ENCODE measurements at regions not wholly inside any gene's neighbourhood (a gene's known extent, or its start where the extent isn't known, plus 50 kb on each side); places are given as distances from the start of the nearest gene placed in this dataset.

DNA sequence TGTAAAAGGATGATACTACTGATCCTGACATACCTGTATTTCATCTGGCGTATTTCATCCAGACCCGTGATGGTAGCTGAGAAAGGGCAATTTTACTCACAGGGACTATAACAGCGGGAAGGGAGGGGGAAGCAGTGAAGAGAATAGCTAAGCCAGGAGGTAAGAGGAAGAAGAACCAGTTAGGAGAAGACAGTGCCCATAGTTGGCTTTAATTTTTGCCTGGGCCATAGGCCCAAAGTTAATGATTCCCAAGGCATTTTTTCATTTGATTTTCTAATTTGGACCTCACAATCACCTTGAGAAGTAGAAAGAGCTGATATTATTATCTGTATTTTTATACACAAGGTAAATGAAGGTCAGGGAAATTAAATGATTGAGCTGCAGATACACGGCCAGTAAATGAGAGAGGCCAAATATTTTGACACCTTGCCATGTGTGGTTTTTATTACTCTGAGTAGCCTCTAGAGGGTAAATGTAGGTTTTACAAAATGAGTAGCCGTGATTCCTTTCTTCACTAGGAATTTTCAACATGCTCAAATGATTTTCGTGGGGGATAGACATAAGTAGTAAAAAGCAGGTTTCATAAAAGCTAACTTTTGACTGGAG, 382.2 kb downstream of the FUT8 start:
- no peaks in the 10 kb centered on the region for H3K9me3 ChIP-seq (ENCODE audit: control insufficient read depth in 2 of 2, low read length in 2 of 2)
- Mint-ChIP-seq H3K9me3 (no peaks in the 10 kb centered on the region), H3K27me3 (no peaks in the 10 kb centered on the region), H3K36me3 (peaks cover 6% of the 10 kb centered on the region), H3K4me3 (no peak overlapping the region), H3K27ac (no peak overlapping the region), H3K4me1 (no peaks in the 10 kb centered on the region)
- H3K4me3 ChIP-seq (ENCODE audit: low read depth, low read length): no peak overlapping the region
- no peaks in the 10 kb centered on the region for H3K27me3 ChIP-seq (ENCODE audit: control insufficient read depth, insufficient read depth, low read length)
- H3K36me3 ChIP-seq (ENCODE audit: control insufficient read depth, insufficient read depth, low read length): no peaks in the 10 kb centered on the region
- no peak for DNase-seq
- H3K4me1 ChIP-seq (ENCODE audit: control insufficient read depth, insufficient read depth, low read length, poor library complexity, severe bottlenecking): no peaks in the 10 kb centered on the region
- H3K27ac ChIP-seq (ENCODE audit: insufficient read depth, low read length, poor library complexity, severe bottlenecking): no peak overlapping the region
- ATAC-seq (ENCODE audit: low read depth in 2 of 2): no peak

DNA sequence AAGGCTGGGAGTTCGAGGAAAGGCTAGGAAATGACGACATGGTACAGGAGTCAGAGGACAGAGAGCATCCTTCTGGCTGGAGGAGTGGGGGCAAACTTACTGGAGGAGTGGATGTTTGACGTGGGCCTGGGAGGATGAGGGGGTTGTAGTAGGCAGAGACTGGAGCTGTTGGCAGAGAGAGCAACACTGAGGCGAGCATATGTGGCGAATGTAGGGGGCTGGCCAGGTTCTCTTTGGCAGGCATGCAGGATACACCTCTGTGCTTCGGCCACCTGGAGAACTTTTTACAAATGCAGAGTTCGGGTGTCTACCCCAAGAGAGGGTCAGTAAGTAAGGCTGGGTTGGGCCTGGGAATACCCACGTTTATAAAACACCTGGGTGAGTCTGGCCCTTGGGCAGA, 385.7 kb downstream of the FUT8 start:
- Mint-ChIP-seq H3K9me3 (no peaks in the 10 kb centered on the region), H3K27ac (peak overlapping the region in 1 of 3 donors; percentile 82), H3K36me3 (peaks cover 6% of the 10 kb centered on the region), H3K4me1 (no peaks in the 10 kb centered on the region), H3K4me3 (peak overlapping the region in 1 of 4 donors; percentile 47), H3K27me3 (no peaks in the 10 kb centered on the region)
- ATAC-seq (ENCODE audit: low read depth in 2 of 2): no peak
- no peak overlapping the region for H3K4me3 ChIP-seq (ENCODE audit: low read depth, low read length)
- DNase-seq: no peak
- no peaks in the 10 kb centered on the region for H3K9me3 ChIP-seq (ENCODE audit: control insufficient read depth in 2 of 2, low read length in 2 of 2)
- H3K27me3 ChIP-seq (ENCODE audit: control insufficient read depth, insufficient read depth, low read length): no peaks in the 10 kb centered on the region
- no peaks in the 10 kb centered on the region for H3K4me1 ChIP-seq (ENCODE audit: control insufficient read depth, insufficient read depth, low read length, poor library complexity, severe bottlenecking)
- H3K36me3 ChIP-seq (ENCODE audit: control insufficient read depth, insufficient read depth, low read length): no peaks in the 10 kb centered on the region
- no peak overlapping the region for H3K27ac ChIP-seq (ENCODE audit: insufficient read depth, low read length, poor library complexity, severe bottlenecking)

DNA sequence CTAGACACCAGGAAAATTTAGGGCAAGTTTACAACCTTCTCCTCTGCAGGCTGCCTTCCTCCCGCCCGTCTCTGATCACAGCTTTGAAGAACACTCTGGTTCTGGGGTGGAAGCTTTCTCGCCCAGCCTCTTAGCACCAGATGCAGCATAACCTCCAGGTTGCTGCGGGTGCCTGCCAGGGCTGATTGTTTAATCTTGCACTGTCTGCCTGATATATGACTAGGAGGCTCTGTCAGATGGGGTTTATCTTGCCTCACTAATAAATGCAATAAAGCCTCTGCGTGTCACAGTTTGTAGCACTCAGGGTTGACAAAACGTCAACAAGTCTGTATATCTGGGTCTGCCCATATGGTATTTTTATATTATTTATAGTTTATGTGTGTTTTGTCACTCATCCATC, 388.2 kb downstream of the FUT8 start:
- Mint-ChIP-seq H3K9me3 (no peaks in the 10 kb centered on the region), H3K4me1 (peaks cover 0 to 3% (median 0%) of the 10 kb centered on the region in 4 donors)
- no peak for ATAC-seq (ENCODE audit: low read depth in 2 of 2)

DNA sequence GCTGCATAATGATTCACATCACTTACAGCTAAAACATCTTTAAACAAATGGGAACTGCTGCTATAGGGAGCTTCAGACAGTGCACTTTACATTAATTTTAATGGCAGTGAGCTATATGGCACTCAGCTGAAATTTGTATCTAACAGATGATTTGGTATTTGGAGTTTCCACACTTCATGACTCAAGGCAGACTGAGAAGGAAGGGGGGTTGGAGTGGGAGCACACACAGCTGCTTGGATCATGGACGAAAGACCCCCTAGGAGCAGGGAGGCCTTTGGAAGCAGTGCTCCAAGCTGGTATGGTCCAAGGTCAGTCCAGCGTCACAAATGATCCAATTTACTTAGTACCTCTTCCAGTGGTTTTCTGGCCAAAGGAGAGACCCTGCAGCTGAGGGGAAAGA, 389.7 kb downstream of the FUT8 start:
- Mint-ChIP-seq H3K27ac (no peak overlapping the region), H3K27me3 (no peaks in the 10 kb centered on the region), H3K4me1 (peaks cover 0 to 3% (median 0%) of the 10 kb centered on the region in 4 donors), H3K36me3 (peaks cover 6% of the 10 kb centered on the region), H3K4me3 (no peak overlapping the region), H3K9me3 (no peaks in the 10 kb centered on the region)
- ATAC-seq (ENCODE audit: low read depth in 2 of 2) (no peak), DNase-seq (no peak)
- no peak overlapping the region for H3K4me3 ChIP-seq (ENCODE audit: low read depth, low read length)
- H3K9me3 ChIP-seq (ENCODE audit: control insufficient read depth in 2 of 2, low read length in 2 of 2): no peaks in the 10 kb centered on the region
- no peaks in the 10 kb centered on the region for H3K36me3 ChIP-seq (ENCODE audit: control insufficient read depth, insufficient read depth, low read length)
- H3K27ac ChIP-seq (ENCODE audit: insufficient read depth, low read length, poor library complexity, severe bottlenecking): no peak overlapping the region
- H3K4me1 ChIP-seq (ENCODE audit: control insufficient read depth, insufficient read depth, low read length, poor library complexity, severe bottlenecking): no peaks in the 10 kb centered on the region
- H3K27me3 ChIP-seq (ENCODE audit: control insufficient read depth, insufficient read depth, low read length): no peaks in the 10 kb centered on the region

More for the DNA sequence above, 388.2 kb downstream of the FUT8 start:
- H3K27ac Mint-ChIP-seq: no peak overlapping the region
- H3K4me1 ChIP-seq (ENCODE audit: control insufficient read depth, insufficient read depth, low read length, poor library complexity, severe bottlenecking): no peaks in the 10 kb centered on the region
- H3K27me3 ChIP-seq (ENCODE audit: control insufficient read depth, insufficient read depth, low read length): no peaks in the 10 kb centered on the region
- no peak overlapping the region for H3K4me3 Mint-ChIP-seq
- H3K27me3 Mint-ChIP-seq: no peaks in the 10 kb centered on the region
- H3K27ac ChIP-seq (ENCODE audit: insufficient read depth, low read length, poor library complexity, severe bottlenecking): no peak overlapping the region
- H3K36me3 Mint-ChIP-seq: peaks cover 6% of the 10 kb centered on the region
- no peak overlapping the region for H3K4me3 ChIP-seq (ENCODE audit: low read depth, low read length)
- H3K9me3 ChIP-seq (ENCODE audit: control insufficient read depth in 2 of 2, low read length in 2 of 2): no peaks in the 10 kb centered on the region
- no peaks in the 10 kb centered on the region for H3K36me3 ChIP-seq (ENCODE audit: control insufficient read depth, insufficient read depth, low read length)
- no peak for DNase-seq

DNA sequence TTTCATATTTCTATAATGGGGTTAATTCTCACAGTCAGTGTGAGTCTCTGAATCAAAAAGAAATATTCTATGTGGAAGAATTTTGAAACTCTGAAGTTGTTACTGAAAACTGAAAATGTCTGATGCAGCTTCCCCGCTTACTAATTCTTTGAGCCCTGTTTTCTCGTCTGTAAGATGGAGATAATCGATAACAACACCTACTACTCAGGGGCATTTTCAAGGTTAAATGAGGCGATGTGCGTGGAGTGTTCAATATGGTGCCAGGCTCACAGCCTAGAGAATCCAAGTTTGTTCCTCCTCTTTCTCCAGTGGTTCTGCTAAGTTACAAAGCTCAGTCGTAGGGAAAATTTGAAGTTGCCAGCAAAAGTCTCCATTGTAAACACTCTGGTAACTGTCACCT, 391.4 kb downstream of the FUT8 start:
- no peak overlapping the region for H3K27ac Mint-ChIP-seq
- no peak for DNase-seq
- no peaks in the 10 kb centered on the region for H3K27me3 Mint-ChIP-seq
- Histone ChIP-seq H3K36me3 (ENCODE audit: control insufficient read depth, insufficient read depth, low read length) (no peaks in the 10 kb centered on the region), H3K4me1 (ENCODE audit: control insufficient read depth, insufficient read depth, low read length, poor library complexity, severe bottlenecking) (no peaks in the 10 kb centered on the region), H3K27ac (ENCODE audit: insufficient read depth, low read length, poor library complexity, severe bottlenecking) (no peak overlapping the region), H3K9me3 (ENCODE audit: control insufficient read depth in 2 of 2, low read length in 2 of 2) (peaks cover 7 to 12% of the 10 kb centered on the region in 2 experiments), H3K4me3 (ENCODE audit: low read depth, low read length) (no peak overlapping the region), H3K27me3 (ENCODE audit: control insufficient read depth, insufficient read depth, low read length) (no peaks in the 10 kb centered on the region)
- ATAC-seq (ENCODE audit: low read depth in 2 of 2): no peak
- no peaks in the 10 kb centered on the region for H3K9me3 Mint-ChIP-seq
- H3K36me3 Mint-ChIP-seq: no peaks in the 10 kb centered on the region
- no peak overlapping the region for H3K4me3 Mint-ChIP-seq
- peaks cover 0 to 3% (median 0%) of the 10 kb centered on the region in 4 donors for H3K4me1 Mint-ChIP-seq

DNA sequence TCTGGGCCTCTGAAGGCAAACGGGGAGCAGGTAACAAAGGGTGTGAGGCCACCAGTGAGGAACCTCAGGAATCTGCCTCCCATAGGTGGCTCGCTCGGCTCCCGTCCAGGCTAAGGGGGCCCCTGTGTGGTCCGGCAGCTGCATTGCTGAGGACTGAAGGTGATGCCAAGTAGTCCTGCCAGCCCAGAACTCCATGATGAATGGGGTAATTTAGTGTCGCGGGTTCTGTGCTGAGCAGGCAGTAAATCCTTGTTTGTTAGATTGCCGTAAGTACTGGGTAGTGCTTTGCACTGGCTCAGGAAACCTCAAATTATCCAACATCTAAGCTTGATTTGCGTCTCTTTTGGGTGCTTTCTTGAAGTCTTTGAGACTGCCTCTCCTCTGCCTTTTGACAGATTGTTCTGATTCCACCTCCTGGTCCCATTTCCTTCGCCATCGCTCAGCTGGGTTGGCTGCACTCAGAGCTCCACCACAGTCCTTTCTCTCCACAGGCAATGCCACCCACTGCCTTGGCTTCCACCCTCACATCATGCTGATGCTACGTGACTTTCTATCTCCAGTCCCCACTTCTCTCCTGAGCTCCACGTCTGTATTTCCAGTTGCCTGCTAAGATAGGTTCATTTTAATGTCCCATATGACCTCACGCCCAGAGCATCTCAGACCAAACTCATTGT, 392.0 kb downstream of the FUT8 start:
- Mint-ChIP-seq H3K4me1 (peaks cover 0 to 3% (median 0%) of the 10 kb centered on the region in 4 donors), H3K27me3 (no peaks in the 10 kb centered on the region), H3K36me3 (no peaks in the 10 kb centered on the region), H3K9me3 (no peaks in the 10 kb centered on the region), H3K4me3 (no peak overlapping the region), H3K27ac (no peak overlapping the region)
- ATAC-seq (ENCODE audit: low read depth in 2 of 2) (no peak), DNase-seq (no peak)
- no peaks in the 10 kb centered on the region for H3K27me3 ChIP-seq (ENCODE audit: control insufficient read depth, insufficient read depth, low read length)
- peaks cover 7 to 17% of the 10 kb centered on the region in 2 experiments for H3K9me3 ChIP-seq (ENCODE audit: control insufficient read depth in 2 of 2, low read length in 2 of 2)
- H3K4me1 ChIP-seq (ENCODE audit: control insufficient read depth, insufficient read depth, low read length, poor library complexity, severe bottlenecking): no peaks in the 10 kb centered on the region
- H3K27ac ChIP-seq (ENCODE audit: insufficient read depth, low read length, poor library complexity, severe bottlenecking): no peak overlapping the region
- no peak overlapping the region for H3K4me3 ChIP-seq (ENCODE audit: low read depth, low read length)
- H3K36me3 ChIP-seq (ENCODE audit: control insufficient read depth, insufficient read depth, low read length): no peaks in the 10 kb centered on the region

DNA sequence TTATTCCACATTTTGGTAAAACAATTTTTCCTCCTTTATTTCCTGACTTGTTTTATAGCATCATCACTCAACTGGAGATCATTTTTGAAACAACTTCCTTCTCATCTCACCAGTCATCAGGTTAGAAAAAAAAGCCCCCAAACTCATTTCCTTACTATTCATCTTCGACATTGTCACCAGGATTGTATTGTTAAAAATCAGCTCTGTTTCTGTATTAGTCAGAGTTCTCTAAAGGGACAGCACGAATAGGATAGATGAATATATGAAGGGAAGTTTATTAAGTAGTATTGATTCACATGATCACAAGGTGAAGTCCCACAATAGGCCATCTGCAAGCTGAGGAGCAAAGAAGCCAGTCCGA, 392.6 kb downstream of the FUT8 start:
- H3K4me3 ChIP-seq (ENCODE audit: low read depth, low read length): no peak overlapping the region
- H3K36me3 ChIP-seq (ENCODE audit: control insufficient read depth, insufficient read depth, low read length): no peaks in the 10 kb centered on the region
- no peaks in the 10 kb centered on the region for H3K4me1 ChIP-seq (ENCODE audit: control insufficient read depth, insufficient read depth, low read length, poor library complexity, severe bottlenecking)
- no peaks in the 10 kb centered on the region for H3K36me3 Mint-ChIP-seq
- no peaks in the 10 kb centered on the region for H3K27me3 ChIP-seq (ENCODE audit: control insufficient read depth, insufficient read depth, low read length)
- H3K27me3 Mint-ChIP-seq: no peaks in the 10 kb centered on the region
- H3K4me3 Mint-ChIP-seq: no peak overlapping the region
- H3K27ac Mint-ChIP-seq: no peak overlapping the region
- ATAC-seq (ENCODE audit: low read depth in 2 of 2): no peak
- no peak for DNase-seq
- H3K27ac ChIP-seq (ENCODE audit: insufficient read depth, low read length, poor library complexity, severe bottlenecking): no peak overlapping the region
- peaks cover 7 to 17% of the 10 kb centered on the region in 2 experiments for H3K9me3 ChIP-seq (ENCODE audit: control insufficient read depth in 2 of 2, low read length in 2 of 2)
- peaks cover 0 to 3% (median 0%) of the 10 kb centered on the region in 4 donors for H3K4me1 Mint-ChIP-seq
- peaks cover 0 to 2% (median 0%) of the 10 kb centered on the region in 7 donors for H3K9me3 Mint-ChIP-seq

DNA sequence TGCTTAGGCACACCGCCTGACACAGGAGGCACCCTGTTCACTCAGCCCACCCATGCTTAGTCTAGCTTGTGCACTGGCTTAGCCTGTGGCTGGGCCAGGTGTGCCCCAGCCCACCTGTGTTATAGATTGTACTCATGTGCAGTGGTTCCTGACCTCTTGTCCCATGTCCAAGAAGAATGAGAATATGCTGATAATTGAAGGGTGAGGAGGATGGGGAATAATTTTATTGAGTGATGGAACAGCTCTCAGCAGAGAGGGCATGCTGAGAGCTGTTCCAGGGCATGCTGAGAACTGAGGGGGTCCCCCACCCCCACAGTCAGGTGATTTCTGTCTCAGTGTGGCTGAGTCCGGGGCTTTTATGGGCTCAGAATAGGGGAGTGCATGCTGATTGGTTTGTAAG, 395.9 kb downstream of the FUT8 start:
- no peak for DNase-seq
- H3K36me3 Mint-ChIP-seq: no peaks in the 10 kb centered on the region
- ATAC-seq (ENCODE audit: low read depth in 2 of 2): no peak
- no peaks in the 10 kb centered on the region for H3K36me3 ChIP-seq (ENCODE audit: control insufficient read depth, insufficient read depth, low read length)
- H3K4me3 Mint-ChIP-seq: no peak overlapping the region
- peaks cover 0 to 3% (median 0%) of the 10 kb centered on the region in 4 donors for H3K4me1 Mint-ChIP-seq
- peaks cover 7 to 17% of the 10 kb centered on the region in 2 experiments for H3K9me3 ChIP-seq (ENCODE audit: control insufficient read depth in 2 of 2, low read length in 2 of 2)
- H3K27ac Mint-ChIP-seq: no peak overlapping the region
- no peaks in the 10 kb centered on the region for H3K4me1 ChIP-seq (ENCODE audit: control insufficient read depth, insufficient read depth, low read length, poor library complexity, severe bottlenecking)
- H3K27me3 Mint-ChIP-seq: no peaks in the 10 kb centered on the region
- H3K27me3 ChIP-seq (ENCODE audit: control insufficient read depth, insufficient read depth, low read length): no peaks in the 10 kb centered on the region
- peaks cover 0 to 2% (median 0%) of the 10 kb centered on the region in 7 donors for H3K9me3 Mint-ChIP-seq
- H3K4me3 ChIP-seq (ENCODE audit: low read depth, low read length): no peak overlapping the region
- no peak overlapping the region for H3K27ac ChIP-seq (ENCODE audit: insufficient read depth, low read length, poor library complexity, severe bottlenecking)

Measured in CD4-positive, CD25-positive, alpha-beta regulatory T cell (primary cell).